Activated CD4-positive, alpha-beta T cell treated with anti-CD3 and anti-CD28 coated beads, Interleukin-2, Interleukin-6, amounts not matched to agents 100 ng/mL and 50 ng/mL, durations not matched to agents 16 hours and 8 hours (primary cell): ENCODE measurements at regions not wholly inside any gene's neighbourhood (a gene's known extent, or its start where the extent isn't known, plus 50 kb on each side); places are given as distances from the start of the nearest gene placed in this dataset.
"Not testable (repeated sequence)": the region's sequence is repeated elsewhere in the genome, so short reads cannot be mapped to it uniquely, and the experiment has no call there.

ENCODE experiments used
- DNase-seq: peaks from one replicate; pipeline ENCODE4 v3.0.0-alpha.2; 2020

DNA sequence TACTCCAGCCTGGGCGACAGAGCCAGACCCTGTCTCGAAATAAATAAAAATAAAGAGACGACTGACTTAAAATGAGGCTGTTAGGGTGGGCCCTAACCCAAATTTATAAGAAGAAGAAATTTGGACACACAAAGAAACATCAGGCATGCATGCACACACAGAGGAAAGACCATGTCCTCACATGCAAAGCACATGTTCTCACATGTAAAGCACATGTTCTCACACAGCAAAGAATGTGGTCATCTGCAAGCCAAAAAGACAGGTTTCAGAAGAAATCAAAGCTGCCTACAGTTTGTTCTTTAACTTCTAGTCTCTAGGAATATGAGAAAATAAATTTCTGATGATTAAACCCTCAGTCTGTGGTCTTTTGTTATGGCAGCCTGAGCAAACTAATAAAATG lies 132.3 kb upstream of the CRIM1 start:
- DNase-seq: no peak

DNA sequence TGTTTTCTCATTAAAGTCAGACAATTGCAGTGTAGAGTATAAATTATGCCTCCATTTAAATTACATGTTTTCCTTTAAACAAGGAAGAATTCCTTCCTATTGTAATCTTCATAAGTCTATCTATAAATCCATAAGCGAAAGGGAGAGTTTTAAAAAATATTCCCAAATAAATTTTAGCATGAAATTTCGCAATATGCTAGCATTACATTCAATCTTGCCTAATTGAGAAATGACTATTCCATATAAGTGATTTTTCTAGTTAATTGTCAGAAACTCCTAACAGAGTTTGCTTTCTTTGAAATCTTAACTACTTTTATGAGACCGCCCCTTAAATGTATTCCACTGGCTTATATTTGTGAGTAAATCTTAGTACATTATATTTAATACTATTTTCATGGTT lies 133.1 kb upstream of the CRIM1 start:
- no peak for DNase-seq

DNA sequence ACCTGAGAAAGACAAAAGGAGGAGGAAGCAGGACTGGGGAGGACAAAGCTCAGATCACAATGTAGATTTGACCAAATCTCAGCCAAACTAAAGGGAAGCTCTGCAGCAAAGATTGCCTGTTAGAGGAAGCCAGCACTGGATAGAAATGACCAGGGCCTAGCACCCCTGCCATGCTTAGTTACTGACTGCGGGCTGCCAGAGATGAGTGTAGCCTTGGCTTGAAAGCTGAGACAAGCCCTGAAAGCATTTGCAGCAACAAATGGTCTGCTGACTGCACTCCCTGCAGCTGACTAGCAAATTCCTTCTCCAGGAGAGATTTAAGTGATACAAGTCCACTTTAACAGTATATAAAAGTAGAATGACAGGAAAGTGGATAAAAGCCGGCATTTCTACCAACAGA lies 140.9 kb upstream of the CRIM1 start:
- no peak for DNase-seq

DNA sequence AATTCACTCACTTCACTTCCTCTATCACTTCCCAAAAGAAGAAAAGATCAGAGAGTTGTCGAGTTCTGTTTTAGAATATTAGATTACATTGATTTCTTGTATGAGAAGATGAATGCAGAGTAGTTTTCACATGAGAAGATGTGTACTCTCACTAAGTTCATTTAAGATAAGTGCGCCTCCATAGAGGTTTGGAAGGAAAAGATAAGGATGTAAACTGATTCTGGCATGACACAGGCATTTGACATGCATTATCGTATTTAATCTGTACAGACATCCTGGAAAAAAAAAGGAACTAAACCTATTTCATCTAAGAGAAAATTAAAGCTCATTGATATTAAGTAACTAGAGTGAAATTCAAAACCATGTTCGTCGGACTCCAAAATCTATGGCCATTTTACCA lies 152.2 kb upstream of the CRIM1 start:
- no peak for DNase-seq

DNA sequence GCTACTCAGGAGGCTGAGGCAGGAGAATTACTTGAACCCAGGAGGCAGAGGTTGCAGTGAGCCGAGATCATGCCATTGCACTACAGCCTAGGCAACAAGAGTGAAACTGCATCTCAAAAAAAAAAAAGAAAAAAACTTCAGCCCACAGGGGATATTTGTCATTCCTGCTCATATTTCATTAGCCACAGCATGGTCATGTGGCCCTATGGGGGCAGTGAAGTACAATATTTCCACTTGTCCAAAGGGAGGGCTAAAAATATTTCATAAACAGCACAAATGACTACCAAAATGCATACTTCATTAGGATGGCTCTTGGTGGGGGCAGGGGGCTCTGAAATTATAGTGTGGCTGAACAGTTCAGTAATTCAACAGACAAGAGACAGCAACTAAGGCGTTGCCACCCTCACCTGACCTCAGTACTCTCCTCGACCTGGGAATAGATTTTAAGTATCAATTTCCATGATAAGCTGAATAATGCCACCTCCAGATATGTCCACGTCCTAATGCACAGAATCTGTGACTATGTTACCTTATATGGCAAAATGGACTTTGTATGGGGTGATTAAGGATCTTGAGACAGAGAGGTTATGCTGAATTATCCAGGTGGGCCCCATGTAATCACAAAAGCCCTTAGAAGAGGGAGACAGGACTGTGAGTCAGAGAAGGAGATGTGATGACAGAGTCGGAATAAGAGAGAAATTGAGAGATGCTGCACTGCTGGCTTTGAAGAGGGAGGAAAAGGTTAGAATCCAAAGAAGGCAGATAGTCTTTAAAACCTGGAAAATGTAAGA lies 158.2 kb upstream of the CRIM1 start:
- no peak for DNase-seq

DNA sequence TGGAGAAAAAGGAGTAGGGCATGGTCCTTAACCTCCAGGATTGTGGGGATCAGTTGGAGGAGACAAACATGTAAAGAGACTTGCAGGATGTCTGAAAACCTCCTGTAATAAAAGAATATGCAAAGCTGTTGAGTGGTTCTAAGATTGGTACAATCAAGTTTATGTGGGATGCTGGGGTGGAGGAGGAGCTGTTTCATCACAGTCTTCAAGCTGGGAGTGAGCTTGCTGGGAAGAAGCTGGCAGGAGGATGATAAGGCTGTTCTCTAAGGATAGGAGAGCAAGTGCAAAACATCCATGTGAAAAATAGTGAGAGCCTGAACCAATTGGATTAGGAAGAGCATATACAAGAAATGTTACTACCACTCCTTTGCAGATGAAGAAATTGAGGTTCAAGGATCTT lies 161.9 kb upstream of the CRIM1 start:
- DNase-seq: no peak

DNA sequence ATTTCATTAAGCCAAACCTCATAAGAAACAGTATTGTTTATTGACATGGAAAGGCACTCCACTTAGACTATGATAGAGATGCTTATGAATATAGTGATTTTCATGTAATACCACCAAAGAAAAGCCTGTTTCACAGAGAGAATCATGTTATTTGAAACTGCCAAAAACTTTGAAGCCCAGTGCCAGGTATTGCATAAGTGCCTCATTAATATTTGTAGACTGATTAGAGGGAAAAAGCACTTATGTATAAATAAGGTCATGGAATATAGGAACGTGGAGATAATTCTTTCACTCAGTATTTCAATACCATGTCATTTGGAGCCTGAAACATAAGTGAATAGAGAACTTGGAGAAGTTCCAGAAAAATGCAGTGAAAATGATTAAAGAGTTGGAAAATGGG lies 162.6 kb upstream of the CRIM1 start:
- no peak for DNase-seq

DNA sequence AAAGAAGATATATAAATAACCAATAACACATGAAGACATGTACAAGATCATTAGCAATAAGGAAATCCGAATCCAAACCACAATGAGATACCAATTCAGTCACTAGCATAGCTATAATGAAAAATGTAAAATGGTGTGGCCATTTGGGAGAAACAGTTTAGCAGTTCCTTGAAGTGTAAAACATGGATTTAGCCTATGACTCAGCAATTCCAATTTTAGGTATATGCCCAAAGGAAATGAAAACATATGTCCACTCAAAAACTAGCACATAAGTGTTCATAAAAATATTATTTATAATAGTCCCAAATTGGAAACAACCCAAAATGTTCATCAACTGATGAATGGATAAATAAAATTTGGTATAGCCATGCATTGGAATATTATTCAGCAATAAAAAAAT lies 165.5 kb upstream of the CRIM1 start:
- DNase-seq: no peak

DNA sequence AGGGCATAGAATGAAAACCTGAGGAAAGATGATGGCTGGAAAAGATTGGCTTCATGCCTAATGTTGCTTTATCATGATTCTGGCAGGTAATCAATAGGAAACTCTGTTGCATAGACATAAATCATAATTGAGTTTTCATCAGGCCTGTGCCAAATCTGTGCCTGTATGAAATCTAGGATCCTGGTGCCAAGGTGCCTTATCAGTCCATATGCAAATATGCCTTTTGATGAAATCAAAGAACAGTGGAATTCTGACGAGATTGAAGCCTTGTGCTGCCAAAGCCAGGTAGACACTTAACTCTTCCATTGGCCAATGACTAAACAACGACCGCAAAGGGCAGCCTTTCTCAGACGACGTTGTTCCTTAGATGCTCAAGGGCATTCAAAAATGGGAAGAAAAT lies 170.0 kb upstream of the CRIM1 start:
- no peak for DNase-seq

DNA sequence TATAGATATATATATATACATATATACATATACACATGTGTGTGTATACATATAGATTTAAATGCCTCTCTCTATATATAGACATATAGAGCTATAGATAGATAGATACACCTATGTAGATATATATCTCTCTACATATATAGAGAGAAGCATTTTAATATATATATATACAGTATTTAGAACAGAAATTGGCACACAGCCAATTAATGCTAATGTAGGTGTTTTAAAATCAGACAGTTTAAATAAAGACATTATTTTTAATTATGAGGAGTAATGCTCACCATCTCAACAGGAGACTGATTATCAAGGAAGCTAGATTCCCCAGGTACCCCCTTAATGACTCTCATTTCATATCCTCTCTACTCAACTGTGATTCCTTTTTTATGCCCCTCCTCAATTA lies 170.7 kb upstream of the CRIM1 start:
- DNase-seq: no peak

DNA sequence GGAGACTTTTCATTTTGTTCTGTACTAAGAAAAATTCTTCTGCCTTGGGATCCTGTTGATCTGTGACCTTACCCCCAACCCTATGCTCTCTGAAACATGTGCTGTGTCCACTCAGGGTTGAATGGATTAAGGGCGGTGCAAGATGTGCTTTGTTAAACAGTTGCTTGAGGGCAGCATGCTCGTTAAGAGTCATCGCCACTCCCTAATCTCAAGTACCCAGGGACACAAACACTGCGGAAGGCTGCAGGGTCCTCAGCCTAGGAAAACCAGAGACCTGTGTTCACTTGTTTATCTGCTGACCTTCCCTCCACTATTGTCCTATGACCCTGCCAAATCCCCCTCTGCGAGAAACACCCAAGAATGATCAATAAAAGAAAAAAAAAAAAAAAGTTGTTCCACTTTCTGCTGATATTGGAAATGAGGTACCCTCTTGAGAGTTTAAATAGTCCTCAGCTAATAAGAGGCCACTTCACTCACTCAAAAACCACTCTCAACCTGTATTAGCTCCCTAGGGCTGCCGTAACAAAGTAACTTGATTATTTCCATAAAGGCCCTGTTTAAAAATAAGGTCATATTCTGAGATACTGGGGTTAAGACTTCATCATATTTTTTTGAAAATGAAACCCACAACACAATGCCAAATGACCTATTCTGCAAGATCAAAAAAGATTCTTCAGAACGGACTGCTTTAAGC lies 174.6 kb upstream of the CRIM1 start:
- not testable (repeated sequence) for DNase-seq

DNA sequence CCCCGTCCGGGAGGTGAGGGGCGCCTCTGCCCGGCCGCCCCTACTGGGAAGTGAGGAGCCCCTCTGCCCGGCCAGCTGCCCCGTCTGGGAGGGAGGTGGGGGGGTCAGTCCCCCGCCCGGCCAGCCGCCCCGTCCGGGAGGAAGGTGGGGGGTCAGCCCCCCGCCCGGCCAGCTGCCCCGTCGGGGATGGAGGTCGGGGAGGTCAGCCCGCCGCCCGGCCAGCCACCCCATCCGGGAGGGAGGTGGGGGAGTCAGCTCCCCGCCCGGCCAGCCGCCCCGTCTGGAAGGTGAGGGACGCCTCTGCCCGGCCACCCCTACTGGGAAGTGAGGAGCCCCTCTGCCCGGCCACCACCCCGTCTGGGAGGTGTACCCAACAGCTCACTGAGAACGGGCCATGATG lies 175.3 kb upstream of the CRIM1 start:
- DNase-seq: not testable (repeated sequence)

DNA sequence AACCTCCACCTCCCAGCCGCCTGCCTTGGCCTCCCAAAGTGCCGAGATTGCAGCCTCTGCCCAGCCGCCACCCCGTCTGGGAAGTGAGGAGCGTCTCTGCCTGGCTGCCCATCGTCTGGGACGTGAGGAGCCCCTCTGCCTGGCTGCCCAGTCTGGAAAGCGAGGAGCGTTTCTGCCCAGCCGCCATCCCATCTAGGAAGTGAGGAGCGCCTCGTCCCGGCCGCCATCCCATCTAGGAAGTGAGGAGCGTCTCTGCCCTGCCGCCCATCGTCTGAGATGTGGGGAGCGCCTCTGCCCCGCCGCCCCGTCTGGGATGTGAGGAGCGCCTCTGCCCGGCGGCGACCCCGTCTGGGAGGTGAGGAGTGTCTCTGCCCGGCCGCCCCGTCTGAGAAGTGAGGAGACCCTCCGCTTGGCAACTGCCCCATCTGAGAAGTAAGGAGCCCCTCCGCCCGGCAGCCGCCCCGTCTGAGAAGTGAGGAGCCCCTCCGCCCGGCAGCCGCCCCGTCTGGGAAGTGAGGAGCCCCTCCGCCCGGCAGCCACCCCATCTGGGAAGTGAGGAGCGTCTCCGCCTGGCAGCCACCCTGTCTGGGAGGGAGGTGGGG lies 175.8 kb upstream of the CRIM1 start:
- DNase-seq: not testable (repeated sequence)

DNA sequence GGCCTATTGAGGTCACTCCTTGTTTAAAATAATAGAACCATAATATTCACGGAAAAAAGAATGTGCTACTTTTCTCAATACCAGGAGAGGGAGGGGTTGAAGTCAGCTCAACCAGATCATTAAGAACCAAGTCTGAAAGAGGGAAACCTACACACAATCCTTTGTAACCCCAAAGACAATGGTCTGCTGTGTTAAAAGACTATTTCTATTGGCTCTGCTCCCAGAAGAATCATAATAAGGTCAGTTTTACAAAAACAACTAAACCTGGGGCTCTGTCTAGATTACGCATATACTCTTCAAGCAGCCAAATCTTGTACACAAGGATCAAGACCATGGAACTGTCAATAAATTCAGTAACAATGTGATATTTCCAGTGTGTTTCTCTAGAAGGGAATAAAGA lies 177.2 kb upstream of the CRIM1 start:
- no peak for DNase-seq

DNA sequence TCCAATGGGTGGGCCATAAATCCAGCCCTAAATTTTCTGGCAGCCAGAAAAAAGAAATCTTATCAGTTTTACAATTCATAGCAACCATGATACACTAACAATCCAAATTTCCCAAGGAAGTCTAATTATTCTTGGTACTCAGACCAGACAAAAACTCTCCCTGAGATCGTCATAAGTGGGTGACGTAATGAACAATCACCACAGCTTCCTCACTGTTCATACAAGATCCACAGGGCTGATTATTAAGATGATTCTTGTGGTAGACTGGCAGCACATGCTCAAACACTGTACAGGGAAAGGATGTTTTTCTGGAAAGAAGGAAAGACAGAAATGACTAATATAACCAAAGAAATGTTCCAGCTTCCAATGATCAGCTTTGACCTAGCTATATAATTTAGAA lies 178.3 kb upstream of the CRIM1 start:
- DNase-seq: no peak

DNA sequence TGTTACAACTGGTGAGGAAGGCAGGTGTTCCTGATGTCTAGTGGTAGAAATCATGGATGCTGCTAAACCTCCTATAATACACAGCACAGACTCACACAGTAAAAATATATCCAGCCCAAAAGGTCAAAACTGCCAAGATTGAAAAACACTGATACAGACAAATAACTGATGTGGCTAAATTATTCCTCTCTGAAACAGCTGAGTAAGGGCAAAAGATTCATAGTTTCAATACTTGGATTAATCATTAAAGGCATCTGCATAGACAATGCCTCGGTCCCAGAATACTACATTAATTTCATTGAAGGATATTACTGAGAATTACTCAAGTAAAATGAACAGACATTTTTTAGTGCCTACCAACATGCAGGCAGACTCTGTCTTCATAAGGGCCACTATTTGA lies 180.7 kb upstream of the CRIM1 start:
- DNase-seq: no peak

DNA sequence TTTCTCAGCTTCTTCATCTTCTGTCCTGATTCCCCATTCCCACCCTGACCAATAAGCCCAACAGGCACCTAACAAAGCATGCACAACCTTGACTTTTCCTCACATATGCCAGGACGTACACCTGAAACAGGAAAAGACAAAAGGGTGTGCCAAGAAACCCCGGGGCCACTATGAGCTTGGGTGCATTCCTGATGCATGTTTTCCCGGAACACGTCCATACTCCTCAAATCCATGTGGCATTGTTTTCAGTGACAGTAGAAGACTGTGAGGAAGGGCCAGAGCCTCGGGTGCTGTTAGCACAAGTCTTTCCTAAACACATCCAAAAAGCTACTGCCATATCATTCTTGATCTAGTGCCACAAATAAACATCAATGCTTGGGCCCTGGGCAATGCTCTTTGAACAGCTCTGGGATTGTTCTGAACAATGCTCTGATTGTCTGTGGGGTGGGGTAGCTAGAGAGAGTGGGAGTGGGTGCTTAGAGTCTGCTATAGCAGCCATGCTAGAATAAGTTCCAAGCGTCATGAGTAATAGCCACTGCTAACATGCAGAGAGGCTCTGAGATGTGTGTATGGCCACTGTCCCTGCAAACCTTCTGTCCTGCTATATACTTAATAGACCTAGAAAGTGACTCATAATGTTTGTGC lies 181.7 kb upstream of the CRIM1 start:
- DNase-seq: no peak

DNA sequence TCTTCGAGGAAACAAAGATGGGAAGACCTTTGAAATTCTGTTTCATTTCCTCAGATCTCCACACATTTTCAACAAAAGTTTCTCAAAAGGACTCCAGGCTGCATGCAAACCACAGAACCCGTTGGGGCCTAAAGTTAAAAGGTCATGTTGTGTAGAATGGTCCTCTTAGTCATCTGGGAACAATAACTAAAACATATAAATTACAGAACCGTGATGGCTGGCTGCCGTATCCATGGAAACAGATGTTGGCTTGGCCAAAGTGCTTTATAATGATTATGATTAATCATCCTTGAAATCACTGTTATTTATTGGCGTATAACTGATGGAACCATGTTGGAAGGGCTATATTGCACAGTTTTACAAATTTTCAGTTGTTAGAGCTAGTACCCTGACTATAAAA lies 182.8 kb upstream of the CRIM1 start:
- no peak for DNase-seq

DNA sequence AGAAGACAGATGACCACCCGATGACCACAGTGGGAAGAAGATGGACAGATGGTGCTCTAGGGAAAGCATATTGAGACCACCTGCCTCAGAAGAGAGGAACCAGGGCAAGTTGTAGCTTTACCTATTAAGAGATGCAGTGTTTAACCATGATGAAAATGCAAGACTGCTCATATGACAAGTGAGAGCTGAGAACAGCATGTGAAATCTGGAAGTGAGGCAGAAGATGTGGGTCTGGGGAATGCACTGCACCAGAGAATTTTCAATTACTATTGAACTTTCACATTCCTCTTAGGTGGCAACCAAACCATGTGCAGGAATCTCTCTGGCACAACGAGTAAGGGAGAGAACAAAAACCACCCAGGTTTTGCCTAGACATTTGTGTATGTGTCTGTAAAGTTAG lies 184.8 kb upstream of the CRIM1 start:
- DNase-seq: no peak

DNA sequence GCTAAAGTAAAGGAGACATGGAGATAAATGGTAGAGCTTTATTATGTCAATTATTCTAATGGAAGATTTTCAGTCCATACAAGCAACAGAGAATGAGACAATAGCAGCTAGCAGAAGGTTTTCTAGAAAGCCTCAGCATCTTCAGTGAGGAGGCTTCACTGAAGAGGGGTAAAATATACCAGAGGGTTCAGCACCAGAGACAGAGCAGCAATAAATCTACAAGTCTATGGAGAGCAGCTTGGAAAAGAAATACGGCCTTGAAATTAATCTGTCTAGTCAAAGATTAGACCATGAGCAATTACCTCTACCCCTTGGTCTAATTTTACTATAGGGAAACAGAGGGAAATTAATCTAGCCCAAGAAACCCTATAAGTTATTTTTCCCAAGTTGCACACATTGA lies 185.7 kb upstream of the CRIM1 start:
- no peak for DNase-seq

DNA sequence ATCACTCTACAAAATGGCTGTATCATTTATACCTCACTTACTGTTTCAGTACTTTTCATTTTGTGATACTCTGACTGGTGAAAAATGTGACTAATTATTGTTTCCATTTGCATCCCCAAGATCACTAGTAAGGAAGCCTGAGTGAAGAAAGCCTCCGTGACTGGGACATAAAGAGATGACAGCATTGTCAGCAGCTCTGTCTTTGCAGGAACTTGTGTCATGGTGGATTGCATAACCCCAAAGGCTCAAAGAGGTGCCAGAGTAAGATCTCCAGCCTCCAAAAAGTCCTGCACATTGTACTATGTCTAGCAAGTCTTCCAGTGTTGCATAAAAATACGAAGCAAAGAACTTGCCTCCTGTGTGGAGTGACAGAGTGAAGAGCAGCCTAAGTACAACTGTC lies 187.5 kb upstream of the CRIM1 start:
- no peak for DNase-seq

DNA sequence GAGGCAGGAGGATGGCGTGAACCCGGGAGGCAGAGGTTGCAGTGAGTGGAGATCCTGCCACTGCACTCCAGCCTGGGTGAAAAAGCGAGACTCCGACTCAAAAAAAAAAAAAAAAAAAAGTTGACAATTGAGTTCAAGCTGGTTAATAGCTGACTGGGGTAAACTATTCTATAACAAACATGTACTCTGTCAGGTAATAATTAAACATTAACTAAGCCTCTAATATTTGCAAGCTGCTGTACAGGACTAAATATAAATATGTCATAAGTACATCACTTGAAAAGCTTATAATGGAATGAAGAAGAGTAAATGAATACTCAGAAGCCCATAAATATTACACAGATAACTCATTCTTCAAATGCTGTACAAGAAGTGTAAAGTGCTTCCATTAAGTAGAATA lies 190.4 kb upstream of the CRIM1 start:
- no peak for DNase-seq

DNA sequence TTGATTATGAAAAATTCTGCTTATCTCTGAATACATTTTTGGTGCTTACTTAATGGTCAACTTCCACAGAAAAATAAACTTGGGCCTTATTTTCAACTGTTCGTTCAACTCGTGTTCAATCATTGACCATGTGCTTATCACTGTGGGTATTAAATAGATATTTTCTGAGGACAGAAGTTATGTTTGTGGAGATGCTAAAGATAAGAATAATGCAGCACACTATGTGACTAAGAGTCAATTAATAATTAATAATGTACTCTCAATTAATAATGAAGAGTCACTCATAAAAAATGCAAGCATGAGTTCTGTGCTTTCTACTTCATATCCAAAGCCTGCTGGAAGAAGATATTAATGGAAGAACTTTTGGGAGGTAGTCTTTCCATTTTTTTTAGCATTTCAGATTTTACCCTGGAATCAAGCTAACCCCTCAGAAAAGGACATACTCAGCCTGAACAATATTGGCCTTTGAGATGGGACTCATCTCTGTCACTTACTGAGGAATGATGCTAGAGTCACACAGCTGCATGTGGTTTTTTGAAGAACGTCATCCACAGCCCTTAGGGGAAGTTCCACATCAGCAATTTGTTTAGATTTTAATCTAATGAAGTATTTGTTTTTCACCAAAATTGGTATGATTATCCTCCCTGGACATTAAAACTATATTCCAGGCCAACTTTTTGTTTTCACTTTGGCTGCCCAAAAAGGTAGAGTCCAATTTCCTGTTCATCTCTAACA lies 191.9 kb upstream of the CRIM1 start:
- no peak for DNase-seq
